COLO829 (cell line): ENCODE measurements at regions not wholly inside any gene's neighbourhood (a gene's known extent, or its start where the extent isn't known, plus 50 kb on each side); places are given as distances from the start of the nearest gene placed in this dataset.

ENCODE experiments used
- DNase-seq: peaks from one replicate; pipeline ENCODE4 v3.0.0; 2012; ENCODE audit warnings: low spot score

GRCh38 chr12:19826980-19827550 is 387.8 kb downstream of the AEBP2 start:
- no peak for DNase-seq

- DNase-seq: no peak
These were observed 390.0 kb downstream of the AEBP2 start for GRCh38 chr12:19829100-19829853.

GRCh38 chr12:19830446-19830845 is 391.2 kb downstream of the AEBP2 start:
- DNase-seq: no peak

GRCh38 chr12:19833775-19834501 is 394.6 kb downstream of the AEBP2 start:
- DNase-seq: no peak

- no peak for DNase-seq
These were observed 395.3 kb downstream of the AEBP2 start for GRCh38 chr12:19834592-19834991.

GRCh38 chr12:19836056-19836455 is 396.8 kb downstream of the AEBP2 start:
- DNase-seq: no peak

- DNase-seq: no peak
These were observed 397.2 kb downstream of the AEBP2 start for GRCh38 chr12:19836456-19836855.

GRCh38 chr12:19837543-19837942 is 398.3 kb downstream of the AEBP2 start:
- no peak for DNase-seq

- no peak for DNase-seq
These were observed 402.2 kb downstream of the AEBP2 start for GRCh38 chr12:19841451-19841850.

GRCh38 chr12:19842116-19842515 is 402.8 kb downstream of the AEBP2 start:
- DNase-seq: no peak

GRCh38 chr12:19844224-19844623 is 404.9 kb downstream of the AEBP2 start:
- DNase-seq: no peak

GRCh38 chr12:19846574-19846973 is 407.3 kb downstream of the AEBP2 start:
- no peak for DNase-seq

GRCh38 chr12:19847294-19848059 is 408.2 kb downstream of the AEBP2 start:
- no peak for DNase-seq

GRCh38 chr12:19848421-19848820 is 409.1 kb downstream of the AEBP2 start:
- no peak for DNase-seq

GRCh38 chr12:19849208-19849607 is 409.9 kb downstream of the AEBP2 start:
- no peak for DNase-seq

- no peak for DNase-seq
These were observed 411.2 kb downstream of the AEBP2 start for GRCh38 chr12:19850346-19851065.

GRCh38 chr12:19852100-19852855 is 413.0 kb downstream of the AEBP2 start:
- no peak for DNase-seq

GRCh38 chr12:19855851-19856250 is 416.6 kb downstream of the AEBP2 start:
- DNase-seq: no peak

- DNase-seq: peak; percentile 14
These were observed 417.1 kb downstream of the AEBP2 start for GRCh38 chr12:19856389-19856788.

- no peak for DNase-seq
These were observed 417.9 kb downstream of the AEBP2 start for GRCh38 chr12:19857204-19857603.

GRCh38 chr12:19867151-19867550 is 427.9 kb downstream of the AEBP2 start:
- DNase-seq: no peak
